HEK293 (cell line): ENCODE measurements at regions not wholly inside any gene's neighbourhood (a gene's known extent, or its start where the extent isn't known, plus 50 kb on each side); places are given as distances from the start of the nearest gene placed in this dataset.

Experiments
- CTCF ChIA-PET: fragments of 350-600 bp; formaldehyde crosslinking; extraction: SDS; loops from one replicate; lab custom pipeline; 2021; ENCODE audit warnings: antibody characterized with exemption; lab: Yijun Ruan, JAX
- POLR2A ChIA-PET: fragments of 300-600 bp; formaldehyde crosslinking; extraction: SDS; loops from one replicate; lab custom pipeline; 2020; ENCODE audit warnings: antibody characterized with exemption, inconsistent platforms; lab: Yijun Ruan, JAX
- H3K27ac ChIP-seq: fragments of 200-500 bp; sonication (Bioruptor generic); 2 replicates; pipeline ENCODE4 v1.5.1; 2014; ENCODE audit warnings: low read depth, low read length, control low read depth, inconsistent platforms; ENCODE audit errors: extremely low read depth
- H3K36me3 ChIP-seq, 2 experiments: fragments of 200-500 bp in 1 of 2; sonication (Bioruptor generic) in 1 of 2; 1 replicate in 1 of 2; 2 replicates in 1 of 2; pipeline ENCODE4 v1.5.1; 2014 to 2017; ENCODE audit warnings: inconsistent platforms in 2 of 2, low read length in 2 of 2; ENCODE audit not compliant: control insufficient read depth in 2 of 2, insufficient read depth in 1 of 2
- H3K4me1 ChIP-seq: fragments of 200-500 bp; sonication (Bioruptor generic); 2 replicates; pipeline ENCODE4 v1.5.1; 2014; ENCODE audit warnings: mild to moderate bottlenecking, low read length, inconsistent platforms; ENCODE audit not compliant: control insufficient read depth, insufficient read depth
- H3K4me3 ChIP-seq: 2 replicates; pipeline ENCODE4 v1.5.1; 2011; ENCODE audit warnings: low read depth, mild to moderate bottlenecking, control low read depth, low read length, moderate library complexity
- H3K9me3 ChIP-seq: fragments of 200-500 bp; sonication (Bioruptor generic); 2 replicates; pipeline ENCODE4 v1.5.1; 2014; ENCODE audit warnings: low read depth, low read length, inconsistent platforms; ENCODE audit not compliant: control insufficient read depth, insufficient read depth
- BCL11A ChIP-seq: fragments of 450-650 bp; formaldehyde crosslinking; IDR thresholded peaks from 2 replicates; pipeline ENCODE4 v1.5.1; 2016; ENCODE audit warnings: low read depth, missing biosample characterization, missing genetic modification characterization
- BCL11B ChIP-seq: fragments of 450-650 bp; formaldehyde crosslinking; IDR thresholded peaks from 2 replicates; pipeline ENCODE4 v1.5.1; 2016; ENCODE audit warnings: low read depth, missing biosample characterization, missing genetic modification characterization
- FEZF1 ChIP-seq: fragments of 450-650 bp; formaldehyde crosslinking; IDR thresholded peaks from 2 replicates; pipeline ENCODE4 v1.5.1; 2016; ENCODE audit warnings: missing biosample characterization, missing genetic modification characterization
- GLI2 ChIP-seq: fragments of 450-650 bp; formaldehyde crosslinking; IDR thresholded peaks from 2 replicates; pipeline ENCODE4; 2017; ENCODE audit warnings: missing biosample characterization, missing genetic modification characterization, low read depth, borderline replicate concordance
- HOXA7 ChIP-seq: sonication (generic); formaldehyde crosslinking; IDR thresholded peaks from 2 replicates; pipeline ENCODE4 v1.8.1; 2022; ENCODE audit warnings: missing genetic modification reagents, borderline replicate concordance
- IKZF3 ChIP-seq: fragments of 450-650 bp; IDR thresholded peaks from 2 replicates; pipeline ENCODE4 v1.5.0; 2018; ENCODE audit warnings: missing biosample characterization, mild to moderate bottlenecking, missing genetic modification characterization, moderate library complexity
- KLF10 ChIP-seq: fragments of 450-650 bp; IDR thresholded peaks from 2 replicates; pipeline ENCODE4 v1.5.1; 2018; ENCODE audit warnings: missing biosample characterization, mild to moderate bottlenecking, missing genetic modification characterization
- KLF8 ChIP-seq: fragments of 450-650 bp; formaldehyde crosslinking; IDR thresholded peaks from 2 replicates; pipeline ENCODE4 v1.5.1; 2016; ENCODE audit warnings: missing biosample characterization, missing genetic modification characterization
- KLF9 ChIP-seq: fragments of 450-650 bp; formaldehyde crosslinking; IDR thresholded peaks from 2 replicates; pipeline ENCODE4 v1.5.1; 2016; ENCODE audit warnings: missing biosample characterization, missing genetic modification characterization, low read depth
- MEIS1 ChIP-seq: sonication (generic); formaldehyde crosslinking; IDR thresholded peaks from 2 replicates; pipeline ENCODE4 v1.8.1; 2022; ENCODE audit warnings: missing genetic modification reagents, mild to moderate bottlenecking, borderline replicate concordance
- MYNN ChIP-seq: fragments of 450-650 bp; formaldehyde crosslinking; IDR thresholded peaks from 2 replicates; pipeline ENCODE4 v1.5.1; 2016; ENCODE audit warnings: missing biosample characterization, missing genetic modification characterization, borderline replicate concordance
- PRDM1 ChIP-seq: fragments of 450-650 bp; formaldehyde crosslinking; IDR thresholded peaks from 2 replicates; pipeline ENCODE4; 2016; ENCODE audit warnings: missing biosample characterization, missing genetic modification characterization
- RBAK ChIP-seq: fragments of 450-650 bp; formaldehyde crosslinking; IDR thresholded peaks from 2 replicates; pipeline ENCODE4 v1.5.1; 2016; ENCODE audit warnings: missing biosample characterization, missing genetic modification characterization
- YY2 ChIP-seq: fragments of 450-650 bp; formaldehyde crosslinking; IDR thresholded peaks from 2 replicates; pipeline ENCODE4 v1.5.1; 2016; ENCODE audit warnings: missing biosample characterization, missing genetic modification characterization
- ZEB2 ChIP-seq: fragments of 450-650 bp; formaldehyde crosslinking; IDR thresholded peaks from 2 replicates; pipeline ENCODE4 v1.5.1; 2016; ENCODE audit warnings: missing biosample characterization, missing genetic modification characterization
- ZNF132 ChIP-seq: fragments of 450-650 bp; formaldehyde crosslinking; IDR thresholded peaks from 2 replicates; pipeline ENCODE4 v1.5.1; 2017; ENCODE audit warnings: missing biosample characterization, missing genetic modification characterization, borderline replicate concordance
- ZNF155 ChIP-seq: fragments of 450-650 bp; formaldehyde crosslinking; IDR thresholded peaks from 2 replicates; pipeline ENCODE4 v1.5.1; 2016; ENCODE audit warnings: missing biosample characterization, missing genetic modification characterization
- ZNF157 ChIP-seq: fragments of 450-650 bp; formaldehyde crosslinking; IDR thresholded peaks from 2 replicates; pipeline ENCODE4 v1.5.1; 2016; ENCODE audit warnings: missing biosample characterization, missing genetic modification characterization
- ZNF169 ChIP-seq: fragments of 450-650 bp; formaldehyde crosslinking; IDR thresholded peaks from 2 replicates; pipeline ENCODE4 v1.5.1; 2016; ENCODE audit warnings: missing biosample characterization, missing genetic modification characterization
- ZNF19 ChIP-seq: fragments of 450-650 bp; formaldehyde crosslinking; IDR thresholded peaks from 2 replicates; pipeline ENCODE4; 2016; ENCODE audit warnings: missing biosample characterization, missing genetic modification characterization, low read depth
- ZNF239 ChIP-seq: fragments of 450-650 bp; formaldehyde crosslinking; IDR thresholded peaks from 2 replicates; pipeline ENCODE4 v1.5.1; 2016; ENCODE audit warnings: missing biosample characterization, missing genetic modification characterization
- ZNF302 ChIP-seq: fragments of 450-650 bp; formaldehyde crosslinking; IDR thresholded peaks from 2 replicates; pipeline ENCODE4 v1.5.1; 2016; ENCODE audit warnings: missing biosample characterization, missing genetic modification characterization, low read depth
- ZNF311 ChIP-seq: fragments of 450-650 bp; formaldehyde crosslinking; IDR thresholded peaks from 2 replicates; pipeline ENCODE4 v1.5.1; 2017; ENCODE audit warnings: missing biosample characterization, missing genetic modification characterization, borderline replicate concordance
- ZNF350 ChIP-seq: fragments of 450-650 bp; formaldehyde crosslinking; IDR thresholded peaks from 2 replicates; pipeline ENCODE4 v1.5.0; 2017; ENCODE audit warnings: missing biosample characterization, mild to moderate bottlenecking, missing genetic modification characterization
- ZNF433 ChIP-seq: fragments of 450-650 bp; formaldehyde crosslinking; IDR thresholded peaks from 2 replicates; pipeline ENCODE4 v1.5.1; 2016; ENCODE audit warnings: missing biosample characterization, missing genetic modification characterization, low read depth
- ZNF510 ChIP-seq: fragments of 450-650 bp; formaldehyde crosslinking; IDR thresholded peaks from 2 replicates; pipeline ENCODE4 v1.5.1; 2018; ENCODE audit warnings: mild to moderate bottlenecking, missing genetic modification characterization, missing biosample characterization; ENCODE audit not compliant: insufficient replicate concordance
- ZNF558 ChIP-seq: fragments of 450-650 bp; formaldehyde crosslinking; IDR thresholded peaks from 2 replicates; pipeline ENCODE4 v1.5.1; 2016; ENCODE audit warnings: missing biosample characterization, missing genetic modification characterization
- ZNF623 ChIP-seq: fragments of 450-650 bp; formaldehyde crosslinking; IDR thresholded peaks from 2 replicates; pipeline ENCODE4 v1.5.1; 2016; ENCODE audit warnings: missing biosample characterization, missing genetic modification characterization
- ZNF837 ChIP-seq: fragments of 450-650 bp; formaldehyde crosslinking; IDR thresholded peaks from 2 replicates; pipeline ENCODE4 v1.5.1; 2016; ENCODE audit warnings: missing biosample characterization, missing genetic modification characterization
- TF ChIP-seq, protein P1 (sequence below): fragments of 450-650 bp; formaldehyde crosslinking; IDR thresholded peaks from 2 replicates; pipeline ENCODE4 v1.5.1; 2016; ENCODE audit warnings: missing biosample characterization, missing genetic modification characterization
- TF ChIP-seq, protein P2 (sequence below): fragments of 450-650 bp; formaldehyde crosslinking; IDR thresholded peaks from 2 replicates; pipeline ENCODE4 v1.5.1; 2016; ENCODE audit warnings: missing biosample characterization, missing genetic modification characterization
- TF ChIP-seq, protein P3 (sequence below): fragments of 450-650 bp; formaldehyde crosslinking; IDR thresholded peaks from 2 replicates; pipeline ENCODE4 v1.5.1; 2017; ENCODE audit warnings: missing biosample characterization, missing genetic modification characterization

DNA sequence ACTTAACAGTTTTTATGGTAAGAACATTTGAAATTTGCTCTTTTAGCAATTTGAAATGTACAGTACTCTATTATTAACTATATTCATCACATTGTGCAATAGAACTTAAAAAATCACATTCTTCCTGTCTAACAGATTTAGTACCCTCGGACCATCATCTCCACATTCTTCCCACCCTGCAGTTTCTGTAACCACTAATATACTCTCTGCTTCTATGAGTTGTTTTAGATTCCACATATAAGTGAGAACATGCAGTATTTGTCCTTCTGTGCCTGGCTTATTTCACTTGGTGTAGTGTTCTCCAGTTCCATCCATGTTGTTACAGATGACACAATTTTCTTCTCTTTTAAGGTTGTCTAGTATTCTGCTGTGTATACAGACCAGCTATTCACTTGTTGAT lies 88.9 kb upstream of the SEC61G start (continued):
- TF ChIP-seq, protein P1, sequence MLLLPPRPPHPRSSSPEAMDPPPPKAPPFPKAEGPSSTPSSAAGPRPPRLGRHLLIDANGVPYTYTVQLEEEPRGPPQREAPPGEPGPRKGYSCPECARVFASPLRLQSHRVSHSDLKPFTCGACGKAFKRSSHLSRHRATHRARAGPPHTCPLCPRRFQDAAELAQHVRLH: no peak
- no peak for TF ChIP-seq BCL11B (tag by site-specific recombination)
- no peak for TF ChIP-seq ZNF157 (tag by site-specific recombination)
- TF ChIP-seq BCL11A: no peak
- no peak for TF ChIP-seq ZNF169 (tag by site-specific recombination)
- no peak for TF ChIP-seq ZNF132 (tag by site-specific recombination)

DNA sequence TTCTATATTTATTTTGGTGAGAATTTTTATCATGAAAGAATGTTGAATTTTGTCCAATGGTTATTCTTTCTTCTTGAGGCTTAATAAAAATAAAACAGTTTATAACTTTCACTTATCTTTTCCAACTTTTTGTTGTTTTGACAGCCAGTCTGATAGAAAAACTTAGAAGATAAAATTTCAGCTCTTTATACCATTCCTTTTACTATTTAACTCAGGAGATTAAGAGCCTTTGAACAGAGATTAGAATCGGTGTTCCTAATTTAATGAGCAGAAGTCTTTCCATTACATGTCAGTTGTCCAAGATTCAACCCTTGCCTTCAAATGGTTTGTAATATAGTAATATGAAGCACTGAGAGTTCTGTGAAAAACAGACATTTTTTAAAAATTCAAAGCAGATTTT lies 97.8 kb upstream of the SEC61G start:
- POLR2A ChIA-PET: no interaction called here
- no peaks in the 10 kb centered on the region for H3K36me3 ChIP-seq
- no peaks in the 10 kb centered on the region for H3K9me3 ChIP-seq
- TF ChIP-seq HOXA7 (CRISPR knock-in tag) (no peak), KLF10 (tag by site-specific recombination) (no peak), YY2 (no peak), ZNF433 (tag by site-specific recombination) (no peak), KLF8 (tag by site-specific recombination) (no peak), KLF9 (tag by site-specific recombination) (no peak), ZNF837 (tag by site-specific recombination) (no peak), ZNF155 (no peak), ZNF239 (tag by site-specific recombination) (no peak), GLI2 (tag by site-specific recombination) (no peak), MEIS1 (no peak), ZNF311 (no peak), ZNF350 (no peak), ZNF623 (tag by site-specific recombination) (no peak), FEZF1 (tag by site-specific recombination) (no peak), ZNF558 (tag by site-specific recombination) (no peak), PRDM1 (tag by site-specific recombination) (no peak)
- TF ChIP-seq, protein P2, sequence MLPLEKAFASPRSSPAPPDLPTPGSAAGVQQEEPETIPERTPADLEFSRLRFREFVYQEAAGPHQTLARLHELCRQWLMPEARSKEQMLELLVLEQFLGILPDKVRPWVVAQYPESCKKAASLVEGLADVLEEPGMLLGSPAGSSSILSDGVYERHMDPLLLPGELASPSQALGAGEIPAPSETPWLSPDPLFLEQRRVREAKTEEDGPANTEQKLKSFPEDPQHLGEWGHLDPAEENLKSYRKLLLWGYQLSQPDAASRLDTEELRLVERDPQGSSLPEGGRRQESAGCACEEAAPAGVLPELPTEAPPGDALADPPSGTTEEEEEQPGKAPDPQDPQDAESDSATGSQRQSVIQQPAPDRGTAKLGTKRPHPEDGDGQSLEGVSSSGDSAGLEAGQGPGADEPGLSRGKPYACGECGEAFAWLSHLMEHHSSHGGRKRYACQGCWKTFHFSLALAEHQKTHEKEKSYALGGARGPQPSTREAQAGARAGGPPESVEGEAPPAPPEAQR (tag by site-specific recombination): no peak
- TF ChIP-seq, protein P3, sequence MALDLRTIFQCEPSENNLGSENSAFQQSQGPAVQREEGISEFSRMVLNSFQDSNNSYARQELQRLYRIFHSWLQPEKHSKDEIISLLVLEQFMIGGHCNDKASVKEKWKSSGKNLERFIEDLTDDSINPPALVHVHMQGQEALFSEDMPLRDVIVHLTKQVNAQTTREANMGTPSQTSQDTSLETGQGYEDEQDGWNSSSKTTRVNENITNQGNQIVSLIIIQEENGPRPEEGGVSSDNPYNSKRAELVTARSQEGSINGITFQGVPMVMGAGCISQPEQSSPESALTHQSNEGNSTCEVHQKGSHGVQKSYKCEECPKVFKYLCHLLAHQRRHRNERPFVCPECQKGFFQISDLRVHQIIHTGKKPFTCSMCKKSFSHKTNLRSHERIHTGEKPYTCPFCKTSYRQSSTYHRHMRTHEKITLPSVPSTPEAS (tag by site-specific recombination): no peak
- no peak overlapping the region for H3K27ac ChIP-seq
- CTCF ChIA-PET: interaction anchor here (1.0 kb wide), 1 partner anchor 26 kb away, joined by 3 read pairs; no protein-coding TSS in a partner anchor
- no peak overlapping the region for H3K4me3 ChIP-seq
- no peaks in the 10 kb centered on the region for H3K4me1 ChIP-seq

DNA sequence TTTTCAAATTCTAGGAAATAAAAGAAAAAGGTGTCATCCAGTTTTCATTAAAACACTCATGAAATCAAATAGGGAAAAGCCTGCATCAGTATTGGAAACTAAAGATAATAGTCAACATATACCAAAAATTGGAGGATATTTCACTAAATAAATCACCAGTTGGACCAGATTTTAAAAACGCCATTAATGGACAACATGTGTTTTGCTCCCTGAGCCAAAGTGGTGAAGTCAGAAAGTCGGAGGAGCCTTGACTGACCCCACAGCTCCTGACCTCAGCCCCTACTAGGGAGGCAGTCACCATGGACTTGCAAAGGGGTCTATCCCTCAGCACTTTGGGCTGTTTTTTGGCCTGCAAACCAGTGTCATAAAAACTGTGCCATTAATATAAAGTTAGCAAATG lies 98.3 kb upstream of the SEC61G start:
- Histone ChIP-seq H3K36me3 (no peaks in the 10 kb centered on the region), H3K4me1 (no peaks in the 10 kb centered on the region), H3K9me3 (no peaks in the 10 kb centered on the region), H3K27ac (no peak overlapping the region), H3K4me3 (no peak overlapping the region)
- TF ChIP-seq ZNF510 (no peak), RBAK (tag by site-specific recombination) (no peak), ZNF302 (tag by site-specific recombination) (no peak), ZEB2 (tag by site-specific recombination) (no peak), ZNF19 (tag by site-specific recombination) (no peak), IKZF3 (tag by site-specific recombination) (no peak), MYNN (no peak)
- CTCF ChIA-PET: interaction anchor here (1.0 kb wide), 1 partner anchor 25 kb away, joined by 3 read pairs; no protein-coding TSS in a partner anchor
- POLR2A ChIA-PET: no interaction called here
